ENCODE measurements at regions not wholly inside any gene's neighbourhood (a gene's known extent, or its start where the extent isn't known, plus 50 kb on each side); places are given as distances from the start of the nearest gene placed in this dataset.
A peak's percentile ranks its signal among the peaks of the same experiment; 100 is the strongest.

DNA sequence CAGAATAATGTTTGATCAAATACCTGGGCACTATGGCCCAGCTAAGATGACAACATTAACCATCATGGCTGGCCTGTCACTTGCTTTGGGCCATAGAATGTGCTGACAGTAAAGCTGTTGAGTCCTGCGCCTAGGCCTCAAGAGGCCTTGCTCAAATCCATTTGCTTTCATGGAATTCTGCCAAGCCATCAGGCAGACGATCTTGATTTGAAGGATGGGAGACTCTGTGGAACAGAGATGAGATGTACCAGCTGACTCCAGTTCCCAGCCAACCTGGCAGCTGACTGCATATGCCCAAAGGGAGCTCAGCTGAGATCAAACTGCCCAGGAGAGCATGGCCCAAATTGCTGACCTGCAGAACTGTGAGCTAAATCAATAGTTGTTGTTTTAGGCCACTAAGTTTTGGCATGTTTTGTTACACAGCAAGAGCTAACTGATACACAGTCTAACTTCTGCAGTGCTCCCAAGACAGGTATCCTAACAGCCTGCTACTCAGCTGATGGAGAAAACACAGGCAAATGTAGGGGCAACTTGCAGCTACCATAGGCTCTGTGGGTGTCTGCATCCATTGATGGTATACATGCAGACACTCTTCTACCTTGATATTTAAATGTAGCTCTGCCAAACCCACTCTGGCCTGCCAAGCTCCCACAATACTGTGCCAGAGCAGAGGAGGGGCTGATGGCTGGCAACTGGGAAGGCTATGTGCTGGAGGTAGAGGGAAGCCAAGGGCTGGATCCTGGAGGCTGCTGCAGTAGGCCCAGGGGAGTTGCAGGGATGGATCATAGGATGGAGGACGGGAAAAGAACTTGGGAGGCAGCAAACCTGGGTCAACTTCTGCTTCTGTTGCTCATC, 55.2 kb upstream of the RNF24 start:
- FAIRE-seq: no peak
- DNase-seq (ENCODE audit: low spot score): no peak

DNA sequence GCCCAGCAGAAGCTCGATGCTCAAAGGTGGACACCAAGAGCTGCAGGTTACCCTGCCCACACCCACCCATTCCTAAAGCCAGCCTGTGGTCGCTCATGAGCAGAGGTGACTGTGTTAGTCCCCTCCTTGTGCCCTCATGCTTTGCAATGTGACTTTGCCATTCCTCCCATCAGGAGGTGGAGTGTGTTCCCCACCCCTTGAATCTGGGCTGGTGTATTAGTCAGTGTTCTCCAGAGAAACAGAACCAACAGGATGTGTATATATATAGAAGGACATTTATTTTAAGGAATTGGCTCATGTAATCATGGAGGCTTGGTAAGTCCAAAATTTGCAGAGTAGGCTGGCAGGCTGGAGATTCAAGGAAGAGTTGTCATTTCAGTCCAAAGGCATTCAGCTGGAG, 54.4 kb upstream of the RNF24 start:
- no peak for DNase-seq (ENCODE audit: low spot score)
- FAIRE-seq: no peak

DNA sequence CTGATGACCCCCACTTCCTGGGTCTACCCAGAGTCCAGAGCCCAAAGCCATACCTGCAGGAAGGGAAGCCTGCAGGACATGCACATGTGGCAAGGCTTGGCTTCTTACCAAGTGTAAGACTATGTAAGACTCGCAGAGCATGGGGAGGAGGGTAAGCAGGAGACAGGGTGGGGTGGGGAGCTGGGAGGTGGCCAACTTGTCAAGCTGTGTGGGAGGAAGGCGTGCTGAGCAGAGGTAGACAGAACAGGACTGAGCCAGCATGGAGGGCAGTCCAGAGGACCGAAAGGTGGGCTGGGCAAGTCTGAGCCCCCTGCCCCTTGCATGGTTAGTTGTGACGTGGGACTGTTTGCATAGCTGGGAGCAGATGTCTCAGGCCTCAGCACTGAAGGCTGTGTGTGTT, 53.4 kb upstream of the RNF24 start:
- peak; percentile 76 for FAIRE-seq
- DNase-seq (ENCODE audit: low spot score): peak; percentile 63

DNA sequence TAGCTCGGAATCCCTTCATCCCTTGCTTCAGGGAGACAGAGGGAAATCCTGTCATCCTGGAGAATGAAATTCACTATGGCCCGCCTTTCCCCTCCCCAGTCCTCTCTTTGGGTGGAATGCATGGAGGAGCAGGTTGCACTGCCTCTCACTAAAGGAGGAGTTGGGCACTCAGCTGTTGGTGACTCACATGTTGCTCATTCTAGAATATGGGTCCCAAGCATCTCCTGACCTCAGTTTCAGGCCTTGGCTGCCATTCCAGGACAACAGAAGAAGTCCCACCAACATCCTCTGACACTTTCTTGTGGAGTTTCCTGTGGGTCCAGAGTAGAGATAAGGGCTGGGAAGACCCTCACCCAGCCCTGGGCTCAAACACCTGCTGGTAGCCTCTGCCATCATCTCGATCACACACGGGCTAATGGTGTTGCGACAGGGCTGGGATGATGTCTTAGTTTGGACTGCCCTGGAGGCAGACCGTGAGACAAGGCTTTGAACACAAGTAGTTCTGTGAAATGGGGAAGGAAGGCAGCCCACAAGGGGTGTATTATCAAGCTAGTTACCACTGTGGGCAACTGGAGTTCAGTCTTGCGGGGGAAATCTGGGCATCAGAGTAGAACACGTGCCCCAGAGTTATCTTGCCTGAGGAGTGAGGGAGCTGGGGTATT, 52.4 kb upstream of the RNF24 start:
- DNase-seq (ENCODE audit: low spot score) (peak; percentile 69), FAIRE-seq (no peak)

DNA sequence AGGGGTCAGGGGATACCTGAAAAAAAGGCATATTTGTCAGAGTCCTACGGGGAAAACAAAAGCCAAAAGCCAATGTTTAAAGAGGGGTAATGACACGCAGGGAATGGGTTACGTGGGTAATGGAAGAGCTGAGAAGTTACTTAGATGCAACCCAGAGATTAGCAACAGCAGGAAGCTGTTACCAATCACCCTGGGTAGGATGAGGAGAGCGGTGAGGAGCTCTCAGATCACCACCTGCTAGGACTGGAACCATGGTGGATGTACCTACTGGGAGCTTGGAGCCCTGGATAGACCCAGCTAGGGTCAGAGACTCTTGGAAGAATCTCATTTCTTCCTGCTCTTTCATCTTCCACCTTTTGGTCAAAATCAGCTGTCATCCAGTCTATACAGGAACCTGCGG, 51.2 kb upstream of the RNF24 start:
- DNase-seq (ENCODE audit: low spot score) (no peak), FAIRE-seq (no peak)

DNA sequence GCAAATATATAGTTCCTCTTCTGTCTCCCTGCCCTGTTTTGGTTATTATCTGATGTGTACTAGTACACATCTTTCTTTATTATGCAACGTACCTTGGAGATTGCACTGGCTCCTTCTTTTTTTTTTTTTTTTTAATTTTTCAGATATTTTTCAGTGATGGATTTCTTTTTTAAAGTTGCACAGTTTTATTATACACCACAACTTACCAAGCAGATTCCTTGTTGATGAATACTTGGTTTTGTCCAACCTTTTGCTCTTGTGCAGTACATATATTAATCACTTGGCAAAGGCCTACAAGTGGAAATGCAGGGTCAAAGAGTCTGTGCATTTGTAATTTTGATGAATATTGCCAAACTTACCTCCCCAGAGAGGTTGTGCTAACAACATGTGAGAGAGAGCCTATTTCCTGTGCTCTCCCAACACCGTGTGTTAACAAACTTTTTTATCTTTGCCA, 50.1 kb upstream of the RNF24 start:
- DNase-seq (ENCODE audit: low spot score) (no peak), FAIRE-seq (no peak)

Data from urothelium cell line (cell line).